ENCODE measurements at regions not wholly inside any gene's neighbourhood (a gene's known extent, or its start where the extent isn't known, plus 50 kb on each side); places are given as distances from the start of the nearest gene placed in this dataset.

- no peak overlapping the region for H3K4me2 ChIP-seq (ENCODE audit: low read length)
- TF ChIP-seq EZH2 (IDR thresholded peaks at IDR 0.05; ENCODE audit: borderline replicate concordance, low read length) (no peak), CTCF (IDR thresholded peaks at IDR 0.05; ENCODE audit: low read length) (no peak)
- H2AFZ ChIP-seq (ENCODE audit: low read length), result no peak overlapping the region
- H3K27ac ChIP-seq (ENCODE audit: low read depth, low read length, poor library complexity, severe bottlenecking), result no peak overlapping the region
- H3K9me2 ChIP-seq (ENCODE audit: low read depth, low read length), result no peaks in the 10 kb centered on the region
- H3K79me2 ChIP-seq (ENCODE audit: insufficient read depth, low read length), result no peaks in the 10 kb centered on the region
- no peaks in the 10 kb centered on the region for H3K4me1 ChIP-seq (ENCODE audit: insufficient read depth, low read length, severe bottlenecking)
- no peak overlapping the region for H3K9ac ChIP-seq (ENCODE audit: low read length)
- H4K20me1 ChIP-seq (ENCODE audit: insufficient read depth, low read length), result no peaks in the 10 kb centered on the region
- H3K36me3 ChIP-seq (ENCODE audit: insufficient read depth, low read length), result no peaks in the 10 kb centered on the region
- H3K9me3 ChIP-seq (ENCODE audit: low read length), result no peaks in the 10 kb centered on the region
- no peaks in the 10 kb centered on the region for H3K27me3 ChIP-seq (ENCODE audit: insufficient read depth, low read length)
- H3K4me3 ChIP-seq (ENCODE audit: low read depth, low read length, poor library complexity, severe bottlenecking), result no peak overlapping the region
- H3F3A ChIP-seq (ENCODE audit: insufficient read depth, low read length), result no peaks in the 10 kb centered on the region
These were observed 339.4 kb upstream of the PHF14 start for GRCh38 chr7:10634239-10634638.

GRCh38 chr7:10637991-10638390 lies 335.7 kb upstream of the PHF14 start:
- Histone ChIP-seq H3K4me3 (ENCODE audit: low read depth, low read length, poor library complexity, severe bottlenecking) (no peak overlapping the region), H2AFZ (ENCODE audit: low read length) (no peak overlapping the region), H3K27ac (ENCODE audit: low read depth, low read length, poor library complexity, severe bottlenecking) (no peak overlapping the region), H3K4me2 (ENCODE audit: low read length) (no peak overlapping the region), H3K27me3 (ENCODE audit: insufficient read depth, low read length) (no peaks in the 10 kb centered on the region), H3K36me3 (ENCODE audit: insufficient read depth, low read length) (no peaks in the 10 kb centered on the region), H3K4me1 (ENCODE audit: insufficient read depth, low read length, severe bottlenecking) (no peaks in the 10 kb centered on the region), H3K9me3 (ENCODE audit: low read length) (no peaks in the 10 kb centered on the region), H3K9me2 (ENCODE audit: low read depth, low read length) (no peaks in the 10 kb centered on the region), H3F3A (ENCODE audit: insufficient read depth, low read length) (no peaks in the 10 kb centered on the region), H3K79me2 (ENCODE audit: insufficient read depth, low read length) (no peaks in the 10 kb centered on the region), H4K20me1 (ENCODE audit: insufficient read depth, low read length) (no peaks in the 10 kb centered on the region), H3K9ac (ENCODE audit: low read length) (no peak overlapping the region)
- TF ChIP-seq CTCF (IDR thresholded peaks at IDR 0.05; ENCODE audit: low read length) (no peak), EZH2 (IDR thresholded peaks at IDR 0.05; ENCODE audit: borderline replicate concordance, low read length) (no peak)

GRCh38 chr7:10643545-10643944 lies 330.1 kb upstream of the PHF14 start:
- no peak overlapping the region for H2AFZ ChIP-seq (ENCODE audit: low read length)
- H3F3A ChIP-seq (ENCODE audit: insufficient read depth, low read length), result no peaks in the 10 kb centered on the region
- H3K36me3 ChIP-seq (ENCODE audit: insufficient read depth, low read length), result no peaks in the 10 kb centered on the region
- H3K4me2 ChIP-seq (ENCODE audit: low read length), result no peak overlapping the region
- H3K79me2 ChIP-seq (ENCODE audit: insufficient read depth, low read length), result no peaks in the 10 kb centered on the region
- TF ChIP-seq CTCF (IDR thresholded peaks at IDR 0.05; ENCODE audit: low read length), result no peak
- TF ChIP-seq EZH2 (IDR thresholded peaks at IDR 0.05; ENCODE audit: borderline replicate concordance, low read length), result no peak
- H3K4me1 ChIP-seq (ENCODE audit: insufficient read depth, low read length, severe bottlenecking), result no peaks in the 10 kb centered on the region
- no peak overlapping the region for H3K4me3 ChIP-seq (ENCODE audit: low read depth, low read length, poor library complexity, severe bottlenecking)
- H3K27me3 ChIP-seq (ENCODE audit: insufficient read depth, low read length), result no peaks in the 10 kb centered on the region
- no peak overlapping the region for H3K9ac ChIP-seq (ENCODE audit: low read length)
- H3K9me2 ChIP-seq (ENCODE audit: low read depth, low read length), result no peaks in the 10 kb centered on the region
- H4K20me1 ChIP-seq (ENCODE audit: insufficient read depth, low read length), result no peaks in the 10 kb centered on the region
- no peak overlapping the region for H3K27ac ChIP-seq (ENCODE audit: low read depth, low read length, poor library complexity, severe bottlenecking)
- H3K9me3 ChIP-seq (ENCODE audit: low read length), result no peaks in the 10 kb centered on the region

All from OCI-LY1 (cell line).